T-helper 1 cell (primary cell): ENCODE measurements at regions not wholly inside any gene's neighbourhood (a gene's known extent, or its start where the extent isn't known, plus 50 kb on each side); places are given as distances from the start of the nearest gene placed in this dataset.

Experiments used
- DNase-seq, 5 donors: peaks; one replicate each; pipeline ENCODE4 v3.0.0-alpha.2; 2012 to 2020

GRCh38 chr12:127515941-127516340, 751.0 kb upstream of the TMEM132C start:
- DNase-seq, result no peak

- no peak for DNase-seq
Observed at GRCh38 chr12:127516467-127516866, 750.5 kb upstream of the TMEM132C start.

- DNase-seq, result peak in 1 of 5 donors; percentile 1
Observed at GRCh38 chr12:127519779-127520178, 747.2 kb upstream of the TMEM132C start.

GRCh38 chr12:127526925-127527324, 740.0 kb upstream of the TMEM132C start:
- no peak for DNase-seq

GRCh38 chr12:127528551-127528950, 738.4 kb upstream of the TMEM132C start:
- no peak for DNase-seq

- no peak for DNase-seq
Observed at GRCh38 chr12:127531542-127531941, 735.4 kb upstream of the TMEM132C start.

GRCh38 chr12:127533353-127533752, 733.6 kb upstream of the TMEM132C start:
- no peak for DNase-seq

GRCh38 chr12:127536833-127537428, 730.0 kb upstream of the TMEM132C start:
- DNase-seq, result no peak

- DNase-seq, result no peak
Observed at GRCh38 chr12:127538316-127538715, 728.7 kb upstream of the TMEM132C start.

- DNase-seq, result no peak
Observed at GRCh38 chr12:127539226-127539858, 727.6 kb upstream of the TMEM132C start.

GRCh38 chr12:127542391-127542790, 724.6 kb upstream of the TMEM132C start:
- DNase-seq, result no peak

GRCh38 chr12:127542931-127543330, 724.0 kb upstream of the TMEM132C start:
- no peak for DNase-seq

GRCh38 chr12:127546721-127547505, 720.1 kb upstream of the TMEM132C start:
- no peak for DNase-seq

- no peak for DNase-seq
Observed at GRCh38 chr12:127548123-127548553, 718.8 kb upstream of the TMEM132C start.

- no peak for DNase-seq
Observed at GRCh38 chr12:127550271-127550670, 716.7 kb upstream of the TMEM132C start.

- no peak for DNase-seq
Observed at GRCh38 chr12:127552838-127553237, 714.1 kb upstream of the TMEM132C start.

- no peak for DNase-seq
Observed at GRCh38 chr12:127555071-127555470, 711.9 kb upstream of the TMEM132C start.

GRCh38 chr12:127556231-127556886, 710.6 kb upstream of the TMEM132C start:
- no peak for DNase-seq

GRCh38 chr12:127558361-127558760, 708.6 kb upstream of the TMEM132C start:
- DNase-seq, result peak in 1 of 5 donors; percentile 6

- peak in 2 of 5 donors; percentile 7 to 95 for DNase-seq
Observed at GRCh38 chr12:127559349-127560040, 707.5 kb upstream of the TMEM132C start.

- DNase-seq, result no peak
Observed at GRCh38 chr12:127560041-127560478, 706.9 kb upstream of the TMEM132C start.

- peak in 1 of 5 donors; percentile 30 for DNase-seq
Observed at GRCh38 chr12:127562816-127563215, 704.2 kb upstream of the TMEM132C start.

- no peak for DNase-seq
Observed at GRCh38 chr12:127565241-127565640, 701.7 kb upstream of the TMEM132C start.
